Common myeloid progenitor, CD34-positive (primary cell): ENCODE measurements at regions not wholly inside any gene's neighbourhood (a gene's known extent, or its start where the extent isn't known, plus 50 kb on each side); places are given as distances from the start of the nearest gene placed in this dataset.

Experiments used
- CTCF ChIA-PET: fragments of 350-600 bp; sonication (Branson Sonifier 250); formaldehyde crosslinking; loops from one replicate; lab custom pipeline; 2021; ENCODE audit warnings: antibody characterized with exemption; lab: Charles Lee
- POLR2A ChIA-PET: fragments of 350-600 bp; sonication (Branson Sonifier 250); formaldehyde crosslinking; loops from one replicate; lab custom pipeline; 2021; ENCODE audit warnings: antibody characterized with exemption; lab: Charles Lee
- DNase-seq, 3 donors: peaks; one replicate each; pipeline versions ENCODE4 v3.0.0 to v3.0.0-alpha.2; 2013
- H3K27ac ChIP-seq, 2 experiments: 1 replicate in 1 of 2; 2 replicates in 1 of 2; pipeline ENCODE4 v1.7.0; 2013; ENCODE audit warnings: inconsistent platforms in 2 of 2, low read length in 2 of 2, mild to moderate bottlenecking in 2 of 2, low read depth in 1 of 2, moderate library complexity in 1 of 2; ENCODE audit not compliant: severe bottlenecking in 2 of 2, insufficient read depth in 1 of 2, poor library complexity in 1 of 2
- H3K27me3 ChIP-seq, 5 experiments: replicated peaks in 2 of 5; 1 replicate in 3 of 5; 2 replicates in 2 of 5; pipeline versions ENCODE4 v1.6.1 to v1.7.0; 2013; ENCODE audit warnings: low read length in 4 of 5, mild to moderate bottlenecking in 2 of 5, moderate library complexity in 2 of 5, inconsistent platforms in 1 of 5; ENCODE audit not compliant: insufficient read depth in 5 of 5, control insufficient read depth in 4 of 5
- H3K36me3 ChIP-seq, 4 experiments: 1 replicate in 2 of 4; 2 replicates in 2 of 4; pipeline versions ENCODE4 v1.6.1 to v1.7.0; 2013; ENCODE audit warnings: low read length in 3 of 4, control low read depth in 1 of 4, mild to moderate bottlenecking in 1 of 4; ENCODE audit not compliant: control insufficient read depth in 4 of 4, insufficient read depth in 4 of 4
- H3K4me1 ChIP-seq, 4 experiments: 1 replicate in 3 of 4; 2 replicates in 1 of 4; pipeline versions ENCODE4 v1.6.1 to v1.7.1; 2013; ENCODE audit warnings: low read length in 3 of 4, mild to moderate bottlenecking in 3 of 4, control low read depth in 1 of 4, inconsistent platforms in 1 of 4, moderate library complexity in 1 of 4; ENCODE audit not compliant: control insufficient read depth in 4 of 4, insufficient read depth in 4 of 4; ENCODE audit errors: control extremely low read depth in 1 of 4
- H3K4me3 ChIP-seq, 7 experiments: 1 replicate in 4 of 7; 2 replicates in 3 of 7; pipeline versions ENCODE4 v1.5.1 to v1.7.0; 2013; ENCODE audit warnings: mild to moderate bottlenecking in 7 of 7, low read length in 6 of 7, moderate library complexity in 6 of 7, inconsistent platforms in 2 of 7, low read depth in 2 of 7, control low read depth in 1 of 7; ENCODE audit not compliant: insufficient read depth in 4 of 7, control insufficient read depth in 1 of 7; ENCODE audit errors: extremely low read depth in 1 of 7
- H3K9me3 ChIP-seq, 5 experiments: 1 replicate in 4 of 5; 2 replicates in 1 of 5; pipeline versions ENCODE4 v1.6.1 to v1.7.1; 2013; ENCODE audit warnings: low read length in 4 of 5, mild to moderate bottlenecking in 2 of 5, inconsistent platforms in 1 of 5, low read depth in 1 of 5, moderate library complexity in 1 of 5; ENCODE audit not compliant: control insufficient read depth in 4 of 5, insufficient read depth in 2 of 5; ENCODE audit errors: control extremely low read depth in 1 of 5
- WGBS: methylation state at CpG from one replicate; pipeline ENCODE4 v1.1.5; 2013; ENCODE audit not compliant: insufficient coverage; 5-methylcytosine and 5-hydroxymethylcytosine counted together

GRCh38 chr4:112895811-112896608, 153.4 kb upstream of the ANK2 start:
- Histone ChIP-seq H3K4me3 (no peak overlapping the region), H3K4me1 (no peaks in the 10 kb centered on the region), H3K27me3 (peaks cover 0 to 26% (median 7%) of the 10 kb centered on the region in 5 experiments), H3K36me3 (no peaks in the 10 kb centered on the region), H3K27ac (no peak overlapping the region), H3K9me3 (no peaks in the 10 kb centered on the region)
- DNase-seq: no peak
- WGBS: 94% methylated on average over 2 of the region's 4 CpGs
- ChIA-PET POLR2A (no interaction called here), CTCF (interaction anchor here (1.2 kb wide), 2 partner anchors 8 to 10 kb away, joined by 3 to 5 read pairs; no protein-coding TSS in a partner anchor)

DNA sequence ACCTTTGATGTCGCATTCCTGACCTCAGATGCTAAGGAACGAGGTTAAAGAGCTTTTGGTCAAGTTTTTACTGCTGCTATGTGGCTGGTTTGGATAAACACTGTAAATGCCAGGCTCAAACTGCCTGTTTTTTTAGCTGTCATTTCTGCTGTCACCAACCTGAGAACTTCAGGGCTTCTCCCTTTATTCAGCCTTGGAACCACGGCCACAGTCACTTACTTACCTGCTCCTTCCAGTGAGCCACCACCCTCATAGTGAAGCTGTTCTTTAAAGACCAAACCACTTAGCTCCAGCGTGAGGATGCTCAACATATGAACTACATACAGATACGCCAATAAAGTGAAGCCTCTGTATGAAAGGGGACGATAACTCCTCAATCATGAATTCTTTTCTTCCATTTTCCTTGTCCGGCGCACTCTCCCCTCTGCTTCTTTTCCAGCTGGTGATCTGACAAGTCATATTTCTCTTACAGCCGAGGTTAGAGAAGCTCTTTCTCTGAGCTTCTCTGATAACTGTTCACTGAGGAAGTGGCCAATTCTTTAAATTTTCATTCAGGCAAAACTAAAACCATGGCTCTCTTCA, 152.8 kb upstream of the ANK2 start:
- POLR2A ChIA-PET: no interaction called here
- H3K4me1 ChIP-seq: no peaks in the 10 kb centered on the region
- peaks cover 0 to 26% (median 7%) of the 10 kb centered on the region in 5 experiments for H3K27me3 ChIP-seq
- no peak overlapping the region for H3K4me3 ChIP-seq
- CTCF ChIA-PET: interaction anchor here (1.2 kb wide), 2 partner anchors 8 to 10 kb away, joined by 3 to 5 read pairs; no protein-coding TSS in a partner anchor
- no peaks in the 10 kb centered on the region for H3K9me3 ChIP-seq
- H3K27ac ChIP-seq: no peak overlapping the region
- WGBS: 70% methylated on average over 8 of the region's 9 CpGs
- no peaks in the 10 kb centered on the region for H3K36me3 ChIP-seq
- DNase-seq: no peak

DNA sequence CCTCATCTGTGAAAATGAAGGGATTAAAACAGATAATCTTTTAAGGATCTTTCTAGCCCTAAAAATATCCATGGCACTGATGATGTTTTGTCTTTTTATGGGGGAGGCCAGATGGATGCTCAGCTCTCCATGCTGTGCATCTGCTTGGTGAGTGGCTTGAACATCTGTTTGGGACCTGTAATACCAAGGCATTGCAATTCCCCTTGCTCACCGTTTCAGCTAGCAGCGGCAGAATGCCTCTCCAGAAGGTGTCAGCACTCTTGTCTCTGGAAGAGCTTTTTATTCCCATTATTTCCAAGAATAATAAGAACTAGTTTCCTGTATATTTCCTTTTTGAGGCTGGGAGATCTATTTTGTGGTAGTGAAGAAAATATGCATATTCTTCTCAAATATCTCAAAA, 151.9 kb upstream of the ANK2 start:
- no peak overlapping the region for H3K4me3 ChIP-seq
- peaks cover 0 to 28% (median 7%) of the 10 kb centered on the region in 5 experiments for H3K27me3 ChIP-seq
- ChIA-PET POLR2A (no interaction called here), CTCF (interaction anchor here (1.2 to 1.4 kb wide), 2 partner anchors 9 to 11 kb away, joined by 3 read pairs; no protein-coding TSS in a partner anchor)
- no peaks in the 10 kb centered on the region for H3K4me1 ChIP-seq
- WGBS: 60% methylated on average over 1 of the region's 2 CpGs
- H3K27ac ChIP-seq: no peak overlapping the region
- H3K36me3 ChIP-seq: no peaks in the 10 kb centered on the region
- no peak for DNase-seq
- no peaks in the 10 kb centered on the region for H3K9me3 ChIP-seq

- Histone ChIP-seq H3K4me1 (no peaks in the 10 kb centered on the region), H3K36me3 (no peaks in the 10 kb centered on the region), H3K27ac (no peak overlapping the region), H3K4me3 (no peak overlapping the region), H3K9me3 (no peaks in the 10 kb centered on the region), H3K27me3 (peaks cover 0 to 28% (median 7%) of the 10 kb centered on the region in 5 experiments)
- ChIA-PET CTCF (interaction anchor here (1.4 kb wide), 1 partner anchor 12 kb away, joined by 3 read pairs; no protein-coding TSS in a partner anchor), POLR2A (no interaction called here)
- WGBS: 57% methylated on average over 3 of the region's 4 CpGs
- DNase-seq: no peak
Measured at GRCh38 chr4:112898357-112899141, 150.9 kb upstream of the ANK2 start.

DNA sequence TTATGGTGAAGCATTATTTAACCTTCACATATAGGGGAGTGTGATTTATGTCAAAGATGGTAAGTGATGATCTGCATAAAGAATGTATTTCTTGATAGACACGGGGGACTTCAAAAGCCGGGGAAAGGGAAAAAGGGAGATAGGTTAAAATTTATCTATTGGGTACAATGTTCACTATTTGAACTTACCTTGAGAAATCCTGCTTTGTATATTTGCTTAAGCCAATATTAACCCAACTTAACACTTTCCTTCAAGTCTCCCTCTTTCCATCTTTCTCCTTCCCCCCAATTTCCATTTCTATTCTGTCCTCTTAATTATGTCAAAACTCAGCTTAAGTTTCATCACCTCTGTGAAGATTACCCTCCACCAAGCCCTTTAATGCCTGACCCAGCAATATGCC, 149.0 kb upstream of the ANK2 start:
- POLR2A ChIA-PET: no interaction called here
- H3K27me3 ChIP-seq: peaks cover 0 to 25% (median 7%) of the 10 kb centered on the region in 5 experiments
- H3K27ac ChIP-seq: no peak overlapping the region
- H3K4me3 ChIP-seq: no peak overlapping the region
- no peaks in the 10 kb centered on the region for H3K4me1 ChIP-seq
- no peak for DNase-seq
- CTCF ChIA-PET: no interaction called here
- WGBS: 100% methylated on average over 1 of the region's 2 CpGs
- no peaks in the 10 kb centered on the region for H3K9me3 ChIP-seq
- no peaks in the 10 kb centered on the region for H3K36me3 ChIP-seq

DNA sequence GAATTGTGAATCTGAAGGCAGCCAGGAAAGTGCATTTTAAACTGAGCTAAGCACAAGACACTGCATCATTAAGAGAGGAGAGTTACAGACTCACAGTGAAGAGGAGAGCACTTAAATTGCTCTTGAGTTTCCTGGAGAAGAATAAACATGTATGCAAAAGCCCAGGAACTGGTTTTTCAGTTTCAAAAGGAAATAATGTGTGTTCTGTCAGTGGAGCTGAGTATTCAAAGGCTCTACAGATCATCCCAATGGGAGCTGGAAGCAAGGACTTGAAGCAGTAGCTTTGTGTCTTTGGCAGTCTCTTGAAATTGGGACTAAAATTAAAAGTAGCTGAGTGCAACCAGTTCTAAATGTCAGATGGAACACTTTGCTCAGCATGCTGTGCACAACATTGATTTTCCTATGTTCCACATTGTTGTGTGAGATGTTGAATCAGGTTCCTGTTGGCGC, 147.5 kb upstream of the ANK2 start:
- WGBS: 100% methylated on average over 1 of the region's 1 CpG
- no peaks in the 10 kb centered on the region for H3K36me3 ChIP-seq
- ChIA-PET POLR2A (interaction anchor here (0.7 kb wide), 1 partner anchor 14 kb away, joined by 3 read pairs; no protein-coding TSS in a partner anchor), CTCF (interaction anchor here (0.7 kb wide), 1 partner anchor 36 kb away, joined by 4 read pairs; no protein-coding TSS in a partner anchor)
- no peak overlapping the region for H3K27ac ChIP-seq
- H3K9me3 ChIP-seq: no peaks in the 10 kb centered on the region
- no peak for DNase-seq
- H3K4me3 ChIP-seq: no peak overlapping the region
- peaks cover 0 to 13% (median 3%) of the 10 kb centered on the region in 5 experiments for H3K27me3 ChIP-seq
- H3K4me1 ChIP-seq: no peaks in the 10 kb centered on the region
